ENCODE measurements at regions not wholly inside any gene's neighbourhood (a gene's known extent, or its start where the extent isn't known, plus 50 kb on each side); places are given as distances from the start of the nearest gene placed in this dataset.

DNA sequence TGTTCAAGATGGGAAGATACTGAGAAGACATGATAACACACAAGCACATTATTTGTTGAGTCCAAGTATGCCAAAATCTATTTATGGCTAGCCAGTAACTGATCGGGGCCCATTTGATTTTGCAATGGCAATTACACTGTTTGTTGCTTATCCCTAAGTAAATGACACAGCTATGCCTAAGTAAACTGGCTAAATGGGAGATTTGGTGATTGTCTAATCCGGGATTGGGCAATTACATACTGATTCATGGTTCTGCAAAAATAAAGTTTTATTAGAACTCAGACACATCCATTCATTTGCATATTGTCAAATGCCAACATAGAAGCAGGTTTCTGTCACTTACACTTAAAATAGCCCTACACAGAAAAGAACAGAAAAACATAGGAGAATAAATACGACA, 140.2 kb upstream of the TBL1X start:
- TF ChIP-seq, protein P1, sequence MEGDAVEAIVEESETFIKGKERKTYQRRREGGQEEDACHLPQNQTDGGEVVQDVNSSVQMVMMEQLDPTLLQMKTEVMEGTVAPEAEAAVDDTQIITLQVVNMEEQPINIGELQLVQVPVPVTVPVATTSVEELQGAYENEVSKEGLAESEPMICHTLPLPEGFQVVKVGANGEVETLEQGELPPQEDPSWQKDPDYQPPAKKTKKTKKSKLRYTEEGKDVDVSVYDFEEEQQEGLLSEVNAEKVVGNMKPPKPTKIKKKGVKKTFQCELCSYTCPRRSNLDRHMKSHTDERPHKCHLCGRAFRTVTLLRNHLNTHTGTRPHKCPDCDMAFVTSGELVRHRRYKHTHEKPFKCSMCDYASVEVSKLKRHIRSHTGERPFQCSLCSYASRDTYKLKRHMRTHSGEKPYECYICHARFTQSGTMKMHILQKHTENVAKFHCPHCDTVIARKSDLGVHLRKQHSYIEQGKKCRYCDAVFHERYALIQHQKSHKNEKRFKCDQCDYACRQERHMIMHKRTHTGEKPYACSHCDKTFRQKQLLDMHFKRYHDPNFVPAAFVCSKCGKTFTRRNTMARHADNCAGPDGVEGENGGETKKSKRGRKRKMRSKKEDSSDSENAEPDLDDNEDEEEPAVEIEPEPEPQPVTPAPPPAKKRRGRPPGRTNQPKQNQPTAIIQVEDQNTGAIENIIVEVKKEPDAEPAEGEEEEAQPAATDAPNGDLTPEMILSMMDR (conservative IDR thresholded peaks at IDR 0.05; ENCODE audit: low read length), result no peak
- TF ChIP-seq EZH2phosphoT487 (IDR thresholded peaks at IDR 0.05; ENCODE audit: borderline replicate concordance), result no peak
- Histone ChIP-seq H3K9ac (ENCODE audit: low read depth, low read length, poor library complexity, severe bottlenecking) (no peak overlapping the region), H4K20me1 (ENCODE audit: insufficient read depth, low read length, poor library complexity, severe bottlenecking) (no peaks in the 10 kb centered on the region), H3K4me1 (ENCODE audit: insufficient read depth, low read length, poor library complexity, severe bottlenecking) (peaks cover 12% of the 10 kb centered on the region), H3K9me2 (replicated peaks; ENCODE audit: low read depth, low read length) (no peaks in the 10 kb centered on the region), H2AFZ (ENCODE audit: low read length) (no peak overlapping the region), H3F3A (ENCODE audit: low read depth) (no peaks in the 10 kb centered on the region), H3K9me3 (ENCODE audit: insufficient read depth, low read depth, low read length) (no peaks in the 10 kb centered on the region), H3K27me3 (ENCODE audit: insufficient read depth, low read length, poor library complexity, severe bottlenecking) (no peaks in the 10 kb centered on the region), H3K4me2 (ENCODE audit: low read depth, low read length, poor library complexity, severe bottlenecking) (no peak overlapping the region), H3K4me3 (ENCODE audit: low read length, poor library complexity, severe bottlenecking) (no peak overlapping the region), H3K36me3 (ENCODE audit: insufficient read depth, low read length) (no peaks in the 10 kb centered on the region), H3K79me2 (ENCODE audit: insufficient read depth, low read length) (no peaks in the 10 kb centered on the region)

DNA sequence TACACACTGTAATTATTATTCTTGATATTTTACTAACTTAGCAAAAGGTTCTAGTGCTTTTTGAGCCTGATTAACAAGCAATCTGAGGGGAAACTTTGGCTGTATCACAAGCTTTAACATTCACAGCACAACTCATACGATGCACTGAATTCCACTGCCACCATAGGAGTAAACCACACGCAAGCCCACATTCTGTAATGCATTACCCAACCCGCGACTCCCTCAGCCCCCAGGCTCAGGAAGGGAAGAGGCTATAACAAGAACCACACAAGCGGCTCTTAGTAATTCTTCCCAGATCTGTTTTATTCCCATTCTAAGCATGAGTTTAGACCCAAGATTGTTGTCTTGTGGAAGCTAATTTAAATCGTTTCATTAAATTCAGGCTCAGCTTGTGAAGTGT, 138.5 kb upstream of the TBL1X start:
- Histone ChIP-seq H3K4me1 (ENCODE audit: insufficient read depth, low read length, poor library complexity, severe bottlenecking) (peaks cover 12% of the 10 kb centered on the region), H3K27me3 (ENCODE audit: insufficient read depth, low read length, poor library complexity, severe bottlenecking) (no peaks in the 10 kb centered on the region), H3K36me3 (ENCODE audit: insufficient read depth, low read length) (no peaks in the 10 kb centered on the region), H3K4me2 (ENCODE audit: low read depth, low read length, poor library complexity, severe bottlenecking) (no peak overlapping the region), H2AFZ (ENCODE audit: low read length) (no peak overlapping the region), H4K20me1 (ENCODE audit: insufficient read depth, low read length, poor library complexity, severe bottlenecking) (no peaks in the 10 kb centered on the region), H3K9me2 (replicated peaks; ENCODE audit: low read depth, low read length) (no peaks in the 10 kb centered on the region), H3K79me2 (ENCODE audit: insufficient read depth, low read length) (no peaks in the 10 kb centered on the region), H3K9ac (ENCODE audit: low read depth, low read length, poor library complexity, severe bottlenecking) (no peak overlapping the region), H3K4me3 (ENCODE audit: low read length, poor library complexity, severe bottlenecking) (no peak overlapping the region), H3F3A (ENCODE audit: low read depth) (no peaks in the 10 kb centered on the region), H3K9me3 (ENCODE audit: insufficient read depth, low read depth, low read length) (no peaks in the 10 kb centered on the region)
- TF ChIP-seq, protein P1 (conservative IDR thresholded peaks at IDR 0.05; ENCODE audit: low read length), result no peak
- no peak for TF ChIP-seq EZH2phosphoT487 (IDR thresholded peaks at IDR 0.05; ENCODE audit: borderline replicate concordance)

DNA sequence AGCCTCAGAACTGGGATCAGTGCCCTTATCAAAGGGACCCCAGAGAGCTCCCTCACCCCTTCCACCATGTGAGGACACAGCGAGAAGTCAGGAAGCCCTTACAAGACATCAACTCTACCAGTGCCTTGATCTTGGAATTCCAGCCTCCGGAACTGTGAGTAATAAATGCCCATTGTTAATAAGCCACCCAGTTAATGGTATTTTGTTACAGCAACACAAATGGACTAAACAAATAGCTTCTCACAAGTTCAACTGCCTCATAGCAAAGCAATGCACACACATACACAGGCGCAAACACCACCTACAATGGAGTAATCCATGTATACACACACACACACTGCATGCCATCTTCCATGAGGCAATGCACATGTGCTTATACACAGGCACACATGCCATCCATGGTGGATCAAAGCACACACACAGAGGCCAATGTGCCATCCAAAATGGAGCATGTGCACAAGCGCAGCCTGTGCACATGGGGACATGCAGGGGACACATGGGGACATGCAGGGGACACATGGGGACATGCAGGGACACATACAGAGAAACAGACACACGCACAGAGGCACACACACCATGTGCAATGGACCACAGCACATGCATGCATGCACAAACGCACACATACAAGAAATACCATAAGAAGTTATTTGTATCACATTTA, 137.6 kb upstream of the TBL1X start:
- no peak overlapping the region for H3K4me3 ChIP-seq (ENCODE audit: low read length, poor library complexity, severe bottlenecking)
- H3K4me2 ChIP-seq (ENCODE audit: low read depth, low read length, poor library complexity, severe bottlenecking), result peak overlapping the region; percentile 46
- H3K4me1 ChIP-seq (ENCODE audit: insufficient read depth, low read length, poor library complexity, severe bottlenecking), result peaks cover 12% of the 10 kb centered on the region
- no peaks in the 10 kb centered on the region for H3K27me3 ChIP-seq (ENCODE audit: insufficient read depth, low read length, poor library complexity, severe bottlenecking)
- H2AFZ ChIP-seq (ENCODE audit: low read length), result no peak overlapping the region
- no peaks in the 10 kb centered on the region for H4K20me1 ChIP-seq (ENCODE audit: insufficient read depth, low read length, poor library complexity, severe bottlenecking)
- no peaks in the 10 kb centered on the region for H3K9me3 ChIP-seq (ENCODE audit: insufficient read depth, low read depth, low read length)
- H3K9ac ChIP-seq (ENCODE audit: low read depth, low read length, poor library complexity, severe bottlenecking), result no peak overlapping the region
- no peaks in the 10 kb centered on the region for H3F3A ChIP-seq (ENCODE audit: low read depth)
- H3K79me2 ChIP-seq (ENCODE audit: insufficient read depth, low read length), result no peaks in the 10 kb centered on the region
- H3K9me2 ChIP-seq (replicated peaks; ENCODE audit: low read depth, low read length), result no peaks in the 10 kb centered on the region
- H3K36me3 ChIP-seq (ENCODE audit: insufficient read depth, low read length), result no peaks in the 10 kb centered on the region
- TF ChIP-seq, protein P1 (conservative IDR thresholded peaks at IDR 0.05; ENCODE audit: low read length), result no peak
- no peak for TF ChIP-seq EZH2phosphoT487 (IDR thresholded peaks at IDR 0.05; ENCODE audit: borderline replicate concordance)
